Mesodermal cell (in vitro differentiated cells): ENCODE measurements at regions not wholly inside any gene's neighbourhood (a gene's known extent, or its start where the extent isn't known, plus 50 kb on each side); places are given as distances from the start of the nearest gene placed in this dataset.

Experiments used
- H3K27ac ChIP-seq: 2 replicates; pipeline ENCODE4 v1.7.0; 2013; ENCODE audit warnings: mild to moderate bottlenecking, low read depth, low read length, moderate library complexity; ENCODE audit not compliant: severe bottlenecking
- H3K36me3 ChIP-seq: 2 replicates; pipeline ENCODE4 v1.7.1; 2013; ENCODE audit warnings: mild to moderate bottlenecking, low read length, moderate library complexity; ENCODE audit not compliant: control insufficient read depth, insufficient read depth
- H3K4me1 ChIP-seq: one replicate; pipeline ENCODE4 v1.7.1; 2013; ENCODE audit warnings: mild to moderate bottlenecking, low read length; ENCODE audit not compliant: insufficient read depth, control insufficient read depth, poor library complexity, severe bottlenecking
- H3K4me3 ChIP-seq: 2 replicates; pipeline ENCODE4 v1.7.0; 2013; ENCODE audit warnings: low read length, control low read depth, mild to moderate bottlenecking; ENCODE audit not compliant: insufficient read depth, poor library complexity, severe bottlenecking; ENCODE audit errors: extremely low read depth
- H3K9me3 ChIP-seq: 2 replicates; pipeline ENCODE4 v1.7.1; 2013; ENCODE audit warnings: mild to moderate bottlenecking, low read length, moderate library complexity; ENCODE audit not compliant: control insufficient read depth
- whole genome bisulfite sequencing, 2 experiments: methylation state at CpG; one replicate each; pipeline ENCODE4 v1.1.5; 2013; ENCODE audit warnings: missing lambda C conversion rate in 2 of 2; ENCODE audit not compliant: insufficient coverage in 2 of 2; 5-methylcytosine and 5-hydroxymethylcytosine counted together

DNA sequence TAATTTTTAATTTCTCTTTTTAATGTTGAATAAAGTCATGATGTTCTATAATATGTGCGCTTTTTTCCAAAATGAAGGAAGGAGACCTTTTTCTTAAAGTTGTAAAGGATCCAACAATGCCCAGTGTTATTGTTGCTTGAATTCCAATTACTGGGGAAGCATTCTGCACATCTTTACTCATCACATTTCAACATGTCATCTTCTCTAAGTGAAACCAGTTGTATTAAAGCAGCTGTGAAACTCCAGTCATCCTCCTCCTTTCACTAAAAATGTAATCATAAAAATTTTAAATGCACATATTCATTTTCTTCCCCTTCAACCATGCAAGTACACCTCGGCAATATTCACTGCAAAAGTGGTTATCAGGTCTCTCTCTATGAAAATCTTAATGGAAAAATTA, 722.7 kb downstream of the TSN start:
- H3K4me3 ChIP-seq = no peak overlapping the region
- no peaks in the 10 kb centered on the region for H3K9me3 ChIP-seq
- no peaks in the 10 kb centered on the region for H3K36me3 ChIP-seq
- H3K27ac ChIP-seq = no peak overlapping the region
- WGBS, 2 experiments = 80 to 100% methylated on average over 1 of the region's 2 CpGs
- no peaks in the 10 kb centered on the region for H3K4me1 ChIP-seq

GRCh38 chr2:122478771-122479170, 723.3 kb downstream of the TSN start:
- Histone ChIP-seq H3K4me3 (no peak overlapping the region), H3K36me3 (no peaks in the 10 kb centered on the region), H3K27ac (no peak overlapping the region), H3K4me1 (no peaks in the 10 kb centered on the region), H3K9me3 (no peaks in the 10 kb centered on the region)
- WGBS, 2 experiments = 71 to 100% methylated on average over 1 of the region's 2 CpGs

GRCh38 chr2:122480501-122481243, 725.2 kb downstream of the TSN start:
- Histone ChIP-seq H3K4me3 (no peak overlapping the region), H3K4me1 (no peaks in the 10 kb centered on the region), H3K9me3 (no peaks in the 10 kb centered on the region), H3K27ac (no peak overlapping the region), H3K36me3 (no peaks in the 10 kb centered on the region)
- WGBS, 2 experiments = 100% methylated on average over 1 of the region's 6 CpGs; no CpG with 5 or more reads in 1 of the 2 experiments

DNA sequence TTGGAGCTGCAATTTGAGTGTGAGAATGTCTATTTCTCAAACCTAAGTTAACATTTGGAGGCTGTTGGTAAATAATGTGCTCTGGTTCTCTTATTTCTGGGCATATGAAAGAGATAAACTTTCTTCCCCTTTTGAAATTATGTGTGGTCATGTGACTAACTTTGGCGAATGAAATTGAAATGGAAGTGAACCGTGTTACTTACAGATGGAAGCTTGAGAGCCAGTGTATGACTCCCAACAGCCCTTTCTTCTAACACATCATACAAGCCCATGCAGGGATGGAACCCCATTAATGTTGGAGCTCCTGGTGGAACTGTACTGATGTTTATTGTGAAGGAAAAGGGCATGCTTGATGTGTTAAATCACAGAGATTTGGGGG, 725.8 kb downstream of the TSN start:
- no peaks in the 10 kb centered on the region for H3K4me1 ChIP-seq
- H3K9me3 ChIP-seq = no peaks in the 10 kb centered on the region
- H3K4me3 ChIP-seq = no peak overlapping the region
- H3K36me3 ChIP-seq = no peaks in the 10 kb centered on the region
- H3K27ac ChIP-seq = no peak overlapping the region
- no CpG with 5 or more reads among the region's 2 CpGs for WGBS, 2 experiments

DNA sequence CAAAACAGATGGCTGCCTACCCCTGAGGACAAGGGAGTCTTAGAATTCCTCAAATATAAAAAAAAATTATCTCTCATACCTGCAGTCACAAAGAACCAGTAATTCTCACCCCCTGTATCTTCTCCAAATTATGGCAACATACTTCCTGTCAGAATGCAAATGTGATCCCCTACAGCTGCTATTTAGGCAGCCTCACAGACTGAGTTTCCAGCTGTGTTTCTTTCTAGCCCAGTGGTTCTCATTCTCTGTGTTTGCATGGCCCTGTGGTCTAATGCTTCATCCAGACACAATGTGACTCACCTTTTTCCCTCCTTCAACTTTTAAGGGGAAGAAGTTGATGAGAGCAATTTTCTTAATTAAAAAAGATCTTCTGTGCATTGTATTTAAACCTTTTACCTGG, 726.3 kb downstream of the TSN start:
- Histone ChIP-seq H3K36me3 (no peaks in the 10 kb centered on the region), H3K4me1 (no peaks in the 10 kb centered on the region), H3K9me3 (no peaks in the 10 kb centered on the region), H3K27ac (no peak overlapping the region), H3K4me3 (no peak overlapping the region)

DNA sequence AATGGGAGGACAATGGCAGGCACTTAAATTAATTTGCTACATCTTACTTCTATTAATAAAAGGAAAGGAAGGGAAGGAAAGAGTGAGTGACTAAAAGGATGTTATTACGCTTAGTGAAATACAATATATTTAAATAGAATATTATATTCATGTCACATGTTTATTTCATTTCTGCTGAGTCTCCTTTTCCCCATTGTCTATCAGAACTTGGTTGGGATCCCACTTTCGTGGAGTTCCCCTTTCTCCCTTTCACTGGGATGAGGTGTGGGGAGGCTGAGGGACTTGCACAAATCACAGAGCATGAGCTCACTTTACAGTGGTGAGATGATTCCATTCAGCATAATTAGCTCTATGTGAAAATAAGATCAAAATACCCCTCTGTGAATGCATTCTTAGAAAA, 730.6 kb downstream of the TSN start:
- no peak overlapping the region for H3K4me3 ChIP-seq
- H3K4me1 ChIP-seq = no peaks in the 10 kb centered on the region
- no peaks in the 10 kb centered on the region for H3K9me3 ChIP-seq
- WGBS, 2 experiments = no CpG with 5 or more reads among the region's 2 CpGs
- H3K27ac ChIP-seq = no peak overlapping the region
- H3K36me3 ChIP-seq = no peaks in the 10 kb centered on the region

DNA sequence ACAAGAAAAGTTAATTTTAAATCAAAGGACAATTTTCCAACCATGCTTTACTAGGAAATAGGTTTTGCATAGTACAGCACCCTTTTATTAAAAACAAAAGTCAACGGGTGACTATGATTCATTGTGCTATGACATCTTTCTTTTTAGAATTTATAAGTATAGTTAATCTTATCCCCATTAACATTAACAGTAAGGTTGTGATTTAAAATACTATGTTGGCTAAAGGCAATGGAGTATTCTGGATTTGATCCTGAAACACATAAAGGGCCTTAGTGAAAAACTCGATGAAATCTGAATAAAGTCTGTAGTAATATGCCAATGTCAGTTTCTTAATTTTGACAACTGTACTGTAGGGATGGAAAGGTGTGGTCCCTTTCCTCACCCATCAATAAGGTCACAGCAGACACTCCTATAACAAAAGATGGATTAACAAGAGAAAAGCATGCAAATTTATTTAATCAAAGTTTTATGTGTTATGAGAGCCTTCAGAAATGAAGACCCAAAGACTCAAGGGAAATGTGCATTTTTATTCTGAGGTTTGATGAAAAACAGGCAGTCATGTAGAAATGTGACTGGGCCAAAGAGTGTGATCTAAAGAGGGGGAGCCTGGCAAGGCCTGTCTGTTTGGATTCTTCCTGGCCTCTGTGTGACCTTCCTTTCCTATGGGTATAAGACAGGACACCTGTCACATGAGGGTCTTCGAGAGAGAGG, 731.4 kb downstream of the TSN start:
- no peaks in the 10 kb centered on the region for H3K4me1 ChIP-seq

GRCh38 chr2:122491011-122491410, 735.6 kb downstream of the TSN start:
- 71 to 80% methylated on average over 1 to 2 of the region's 2 CpGs for WGBS, 2 experiments
- Histone ChIP-seq H3K27ac (no peak overlapping the region), H3K4me1 (no peaks in the 10 kb centered on the region), H3K36me3 (no peaks in the 10 kb centered on the region), H3K4me3 (no peak overlapping the region), H3K9me3 (no peaks in the 10 kb centered on the region)

More for the DNA sequence above, 731.4 kb downstream of the TSN start:
- Histone ChIP-seq H3K36me3 (no peaks in the 10 kb centered on the region), H3K4me3 (no peak overlapping the region), H3K27ac (no peak overlapping the region), H3K9me3 (no peaks in the 10 kb centered on the region)
- 90 to 100% methylated on average over 1 to 2 of the region's 3 CpGs for WGBS, 2 experiments

DNA sequence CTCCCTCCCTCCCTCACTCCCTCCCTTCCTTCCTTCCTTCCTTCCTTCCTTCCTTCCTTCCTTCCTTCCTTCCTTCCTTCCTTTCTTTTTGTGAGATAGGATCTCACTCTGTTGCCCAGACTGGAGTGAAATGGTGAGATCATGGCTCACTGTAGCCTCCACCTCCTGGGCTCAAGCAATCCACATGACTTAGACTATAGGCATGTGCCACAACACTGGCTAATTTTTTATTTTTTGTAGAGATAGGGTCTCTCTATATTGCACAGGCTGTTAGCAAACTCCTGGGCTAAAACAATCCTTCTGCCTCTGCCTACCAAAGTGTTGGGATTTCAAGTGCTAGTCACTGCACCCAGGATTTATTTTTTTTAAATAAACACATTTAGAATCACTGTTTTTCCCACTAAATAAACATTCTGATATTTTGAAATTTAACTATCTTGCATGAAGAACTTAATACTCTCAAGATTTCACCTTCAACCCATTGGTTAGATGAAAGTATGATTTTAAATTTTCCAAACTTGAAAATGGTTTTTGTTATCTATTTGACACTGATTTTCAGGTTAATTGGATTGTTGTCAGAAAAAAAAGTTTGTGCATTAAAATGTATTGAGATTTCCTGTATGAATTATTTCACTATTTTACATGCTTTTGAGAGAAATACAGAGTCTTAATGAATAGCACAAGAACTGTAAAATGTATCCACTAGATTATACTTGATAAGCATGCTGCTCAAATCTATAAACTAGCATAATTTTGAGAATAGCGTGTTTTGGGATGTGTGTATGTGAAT, 745.1 kb downstream of the TSN start:
- Histone ChIP-seq H3K36me3 (no peaks in the 10 kb centered on the region), H3K27ac (no peak overlapping the region)
- WGBS, 2 experiments = no CpG with 5 or more reads among the region's 1 CpG

DNA sequence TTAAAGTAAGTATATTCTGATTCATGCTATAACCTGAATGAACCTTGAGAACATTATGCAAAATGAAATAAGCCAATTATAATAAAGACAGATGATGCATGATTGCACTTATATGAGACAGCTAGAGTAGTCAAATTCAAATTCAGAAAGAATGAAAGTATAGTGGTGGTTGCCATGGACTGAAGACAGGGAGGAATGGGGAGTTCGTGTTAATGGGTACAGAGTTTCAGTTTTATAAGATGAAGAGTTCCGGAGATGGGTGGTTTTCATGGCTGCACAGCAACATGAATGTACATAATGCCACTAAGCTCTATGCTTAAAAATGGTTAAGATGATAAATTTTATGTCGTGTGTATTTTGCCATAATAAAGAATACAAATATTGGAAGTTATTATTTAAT, 751.2 kb downstream of the TSN start:
- Histone ChIP-seq H3K36me3 (no peaks in the 10 kb centered on the region), H3K9me3 (no peaks in the 10 kb centered on the region), H3K4me3 (no peak overlapping the region), H3K27ac (no peak overlapping the region), H3K4me1 (no peaks in the 10 kb centered on the region)
- WGBS, 2 experiments = 90 to 94% methylated on average over 1 to 2 of the region's 3 CpGs

More for the DNA sequence above, 745.1 kb downstream of the TSN start:
- Histone ChIP-seq H3K9me3 (no peaks in the 10 kb centered on the region), H3K4me1 (no peaks in the 10 kb centered on the region), H3K4me3 (no peak overlapping the region)
